ENCODE measurements at regions not wholly inside any gene's neighbourhood (a gene's known extent, or its start where the extent isn't known, plus 50 kb on each side); places are given as distances from the start of the nearest gene placed in this dataset.

GRCh38 chr20:20877079-20877478 lies 164.6 kb upstream of the RALGAPA2 start:
- DNase-seq: no peak

- no peak for DNase-seq
Measured at GRCh38 chr20:20875716-20876115, 163.3 kb upstream of the RALGAPA2 start.

GRCh38 chr20:20872428-20872827 lies 160.0 kb upstream of the RALGAPA2 start:
- no peak for DNase-seq

- DNase-seq: no peak
Measured at GRCh38 chr20:20869161-20869775, 156.8 kb upstream of the RALGAPA2 start.

- DNase-seq: peak; percentile 49
Measured at GRCh38 chr20:20864351-20865096, 152.1 kb upstream of the RALGAPA2 start.

- peak; percentile 96 for DNase-seq
Measured at GRCh38 chr20:20860078-20860806, 147.8 kb upstream of the RALGAPA2 start.

GRCh38 chr20:20859510-20859909 lies 147.1 kb upstream of the RALGAPA2 start:
- DNase-seq: no peak

GRCh38 chr20:20856956-20857355 lies 144.5 kb upstream of the RALGAPA2 start:
- DNase-seq: no peak

GRCh38 chr20:20856306-20856705 lies 143.9 kb upstream of the RALGAPA2 start:
- peak; percentile 51 for DNase-seq

- DNase-seq: no peak
Measured at GRCh38 chr20:20851385-20851784, 138.9 kb upstream of the RALGAPA2 start.

GRCh38 chr20:20850407-20850806 lies 138.0 kb upstream of the RALGAPA2 start:
- DNase-seq: no peak

- DNase-seq: no peak
Measured at GRCh38 chr20:20849161-20849560, 136.7 kb upstream of the RALGAPA2 start.

GRCh38 chr20:20847814-20848213 lies 135.4 kb upstream of the RALGAPA2 start:
- DNase-seq: no peak

GRCh38 chr20:20843982-20844381 lies 131.5 kb upstream of the RALGAPA2 start:
- no peak for DNase-seq

- no peak for DNase-seq
Measured at GRCh38 chr20:20839771-20840170, 127.3 kb upstream of the RALGAPA2 start.

- DNase-seq: peak; percentile 81
Measured at GRCh38 chr20:20837574-20838021, 125.2 kb upstream of the RALGAPA2 start.

GRCh38 chr20:20836836-20837235 lies 124.4 kb upstream of the RALGAPA2 start:
- no peak for DNase-seq

- DNase-seq: no peak
Measured at GRCh38 chr20:20835897-20836296, 123.5 kb upstream of the RALGAPA2 start.

- DNase-seq: no peak
Measured at GRCh38 chr20:20834008-20834407, 121.6 kb upstream of the RALGAPA2 start.

GRCh38 chr20:20832715-20833114 lies 120.3 kb upstream of the RALGAPA2 start:
- no peak for DNase-seq

GRCh38 chr20:20831794-20832193 lies 119.3 kb upstream of the RALGAPA2 start:
- DNase-seq: no peak

GRCh38 chr20:20829681-20830080 lies 117.2 kb upstream of the RALGAPA2 start:
- DNase-seq: no peak

- DNase-seq: no peak
Measured at GRCh38 chr20:20827992-20828597, 115.7 kb upstream of the RALGAPA2 start.

Measured in hematopoietic multipotent progenitor cell treated with erythropoietin and hydrocortisone succinate and interleukin-3 and kit ligand, for 6 days (in vitro differentiated cells).